Adipocyte (in vitro differentiated cells): ENCODE measurements at regions not wholly inside any gene's neighbourhood (a gene's known extent, or its start where the extent isn't known, plus 50 kb on each side); places are given as distances from the start of the nearest gene placed in this dataset.
"Not testable (repeated sequence)": the region's sequence is repeated elsewhere in the genome, so short reads cannot be mapped to it uniquely, and the experiment has no call there.

ENCODE experiments used
- DNase-seq: peaks from one replicate; pipeline ENCODE4 v3.0.0-alpha.2; 2015; ENCODE audit warnings: low read depth
- H3K27me3 ChIP-seq: replicated peaks from 2 replicates; pipeline ENCODE4 v1.7.0; 2013; ENCODE audit warnings: mild to moderate bottlenecking, low read length, moderate library complexity; ENCODE audit not compliant: control insufficient read depth, insufficient read depth
- H3K36me3 ChIP-seq: 2 replicates; pipeline ENCODE4 v1.7.0; 2013; ENCODE audit warnings: low read length, mild to moderate bottlenecking, moderate library complexity; ENCODE audit not compliant: control insufficient read depth, insufficient read depth, severe bottlenecking
- H3K4me1 ChIP-seq: 2 replicates; pipeline ENCODE4 v1.7.0; 2013; ENCODE audit warnings: mild to moderate bottlenecking, low read length, moderate library complexity; ENCODE audit not compliant: control insufficient read depth, insufficient read depth
- H3K4me3 ChIP-seq: 2 replicates; pipeline ENCODE4 v1.7.0; 2013; ENCODE audit warnings: mild to moderate bottlenecking, low read length, moderate library complexity
- H3K9ac ChIP-seq: 2 replicates; pipeline ENCODE4 v1.7.0; 2013; ENCODE audit warnings: mild to moderate bottlenecking, low read length, moderate library complexity
- H3K9me3 ChIP-seq: 2 replicates; pipeline ENCODE4 v1.7.0; 2013; ENCODE audit warnings: mild to moderate bottlenecking, low read length, moderate library complexity; ENCODE audit not compliant: control insufficient read depth

- not testable (repeated sequence) for H3K4me3 ChIP-seq, H3K9me3 ChIP-seq, DNase-seq, H3K4me1 ChIP-seq, H3K9ac ChIP-seq, H3K36me3 ChIP-seq
- peaks cover 34% of the 10 kb centered on the region for H3K27me3 ChIP-seq
Measured at GRCh38 chr17:21470422-21470821, 94.3 kb downstream of the KCNJ12 start.

- Histone ChIP-seq H3K36me3 (no peaks in the 10 kb centered on the region), H3K4me1 (no peaks in the 10 kb centered on the region), H3K4me3 (no peak overlapping the region), H3K9me3 (peaks cover 2% of the 10 kb centered on the region), H3K27me3 (peaks cover 34% of the 10 kb centered on the region), H3K9ac (no peak overlapping the region)
- DNase-seq = no peak
Measured at GRCh38 chr17:21470861-21471260, 94.7 kb downstream of the KCNJ12 start.

- H3K36me3 ChIP-seq = no peaks in the 10 kb centered on the region
- no peak for DNase-seq
Measured at GRCh38 chr17:21474815-21475214, 98.7 kb downstream of the KCNJ12 start.

GRCh38 chr17:21475571-21475970 is 99.4 kb downstream of the KCNJ12 start:
- Histone ChIP-seq H3K9ac (no peak overlapping the region), H3K27me3 (peaks cover 51% of the 10 kb centered on the region), H3K4me1 (no peaks in the 10 kb centered on the region), H3K9me3 (peaks cover 13% of the 10 kb centered on the region), H3K36me3 (no peaks in the 10 kb centered on the region), H3K4me3 (no peak overlapping the region)
- DNase-seq = no peak

More at GRCh38 chr17:21474815-21475214, 98.7 kb downstream of the KCNJ12 start:
- Histone ChIP-seq H3K9ac (no peak overlapping the region), H3K4me3 (no peak overlapping the region), H3K4me1 (no peaks in the 10 kb centered on the region), H3K9me3 (peaks cover 13% of the 10 kb centered on the region), H3K27me3 (peaks cover 44% of the 10 kb centered on the region)

GRCh38 chr17:21476867-21477266 is 100.7 kb downstream of the KCNJ12 start:
- Histone ChIP-seq H3K4me1 (no peaks in the 10 kb centered on the region), H3K9me3 (peaks cover 13% of the 10 kb centered on the region), H3K4me3 (no peak overlapping the region), H3K9ac (no peak overlapping the region), H3K27me3 (peaks cover 53% of the 10 kb centered on the region), H3K36me3 (no peaks in the 10 kb centered on the region)
- DNase-seq = no peak

GRCh38 chr17:21482189-21482865 is 106.2 kb downstream of the KCNJ12 start:
- Histone ChIP-seq H3K9ac (no peak overlapping the region), H3K4me3 (no peak overlapping the region), H3K4me1 (no peaks in the 10 kb centered on the region), H3K36me3 (no peaks in the 10 kb centered on the region), H3K27me3 (peaks cover 58% of the 10 kb centered on the region), H3K9me3 (peaks cover 11% of the 10 kb centered on the region)
- DNase-seq = no peak

GRCh38 chr17:21488043-21488442 is 111.9 kb downstream of the KCNJ12 start:
- H3K9ac ChIP-seq, H3K9me3 ChIP-seq, DNase-seq, H3K4me1 ChIP-seq, H3K4me3 ChIP-seq, H3K36me3 ChIP-seq: not testable (repeated sequence)
- peaks cover 21% of the 10 kb centered on the region for H3K27me3 ChIP-seq

- Histone ChIP-seq H3K4me3 (no peak overlapping the region), H3K36me3 (no peaks in the 10 kb centered on the region), H3K4me1 (no peaks in the 10 kb centered on the region), H3K9me3 (no peaks in the 10 kb centered on the region), H3K27me3 (peaks cover 29% of the 10 kb centered on the region), H3K9ac (no peak overlapping the region)
- DNase-seq = no peak
Measured at GRCh38 chr17:21493993-21494392, 117.8 kb downstream of the KCNJ12 start.

GRCh38 chr17:21495281-21495680 is 119.1 kb downstream of the KCNJ12 start:
- Histone ChIP-seq H3K9ac (no peak overlapping the region), H3K4me3 (no peak overlapping the region), H3K36me3 (no peaks in the 10 kb centered on the region), H3K9me3 (no peaks in the 10 kb centered on the region), H3K4me1 (no peaks in the 10 kb centered on the region), H3K27me3 (peaks cover 36% of the 10 kb centered on the region)
- DNase-seq = no peak

- Histone ChIP-seq H3K36me3 (no peaks in the 10 kb centered on the region), H3K9ac (no peak overlapping the region), H3K4me1 (no peaks in the 10 kb centered on the region), H3K27me3 (peaks cover 41% of the 10 kb centered on the region), H3K4me3 (no peak overlapping the region), H3K9me3 (no peaks in the 10 kb centered on the region)
- DNase-seq = no peak
Measured at GRCh38 chr17:21500064-21500463, 123.9 kb downstream of the KCNJ12 start.

- not testable (repeated sequence) for H3K36me3 ChIP-seq, H3K9ac ChIP-seq, DNase-seq, H3K4me3 ChIP-seq, H3K9me3 ChIP-seq, H3K4me1 ChIP-seq
- H3K27me3 ChIP-seq = peaks cover 35% of the 10 kb centered on the region
Measured at GRCh38 chr17:21501927-21502700, 126.0 kb downstream of the KCNJ12 start.
